BJ (cell line): ENCODE measurements at regions not wholly inside any gene's neighbourhood (a gene's known extent, or its start where the extent isn't known, plus 50 kb on each side); places are given as distances from the start of the nearest gene placed in this dataset.

Experiments used
- CTCF ChIA-PET: fragments of 350-600 bp; formaldehyde crosslinking; extraction: SDS; loops from one replicate; lab custom pipeline; 2021; ENCODE audit warnings: antibody characterized with exemption, inconsistent platforms; lab: Yijun Ruan, JAX
- POLR2A ChIA-PET: fragments of 300-600 bp; sonication (Branson Sonifier 250); formaldehyde crosslinking; extraction: SDS; loops from one replicate; lab custom pipeline; 2021; ENCODE audit warnings: antibody characterized with exemption; lab: Charles Lee
- DNase-seq: peaks from one replicate; pipeline ENCODE4 v3.0.0-alpha.2; 2011; ENCODE audit warnings: low read depth
- H3K27me3 ChIP-seq: 2 replicates; pipeline ENCODE4 v1.6.0; 2011; ENCODE audit warnings: low read length; ENCODE audit not compliant: control insufficient read depth, insufficient read depth
- H3K36me3 ChIP-seq: 2 replicates; pipeline ENCODE4 v1.5.1; 2011; ENCODE audit warnings: low read length; ENCODE audit not compliant: control insufficient read depth, insufficient read depth
- H3K4me3 ChIP-seq: 2 replicates; pipeline ENCODE4 v1.5.1; 2011; ENCODE audit warnings: low read depth, mild to moderate bottlenecking, control low read depth, low read length
- CTCF ChIP-seq: IDR thresholded peaks from 2 replicates; pipeline ENCODE4 v1.5.1; 2011; ENCODE audit warnings: low read depth, mild to moderate bottlenecking, control low read depth, inconsistent platforms, low read length, moderate library complexity; ENCODE audit not compliant: insufficient read depth

DNA sequence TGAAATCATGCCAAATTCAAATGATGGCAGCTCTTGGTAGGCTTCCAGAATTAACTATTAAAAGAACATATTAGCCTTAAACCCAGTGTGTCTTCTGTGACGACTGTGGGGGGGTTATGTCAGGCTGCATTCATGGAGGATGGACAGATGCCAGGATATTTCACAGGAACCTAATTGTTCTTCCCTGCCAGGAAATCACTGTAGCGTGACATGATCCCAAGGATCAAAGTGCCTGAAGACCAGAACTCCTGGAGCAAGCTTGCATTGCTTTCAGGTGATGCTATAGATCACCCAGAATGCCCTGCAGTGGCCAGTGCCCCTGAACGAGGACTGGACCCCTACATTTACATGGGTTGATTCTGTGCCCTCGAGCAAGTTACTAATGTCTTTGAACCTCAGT lies 1093.0 kb upstream of the TENM3 start:
- ChIA-PET CTCF (no interaction called here), POLR2A (no interaction called here)
- no peak for TF ChIP-seq CTCF
- no peak for DNase-seq
- Histone ChIP-seq H3K27me3 (no peaks in the 10 kb centered on the region), H3K4me3 (no peak overlapping the region), H3K36me3 (no peaks in the 10 kb centered on the region)

GRCh38 chr4:181151856-181152255 lies 1091.3 kb upstream of the TENM3 start:
- no peaks in the 10 kb centered on the region for H3K27me3 ChIP-seq
- ChIA-PET CTCF (no interaction called here), POLR2A (no interaction called here)
- H3K4me3 ChIP-seq, result no peak overlapping the region
- no peaks in the 10 kb centered on the region for H3K36me3 ChIP-seq
- DNase-seq, result no peak
- no peak for TF ChIP-seq CTCF

DNA sequence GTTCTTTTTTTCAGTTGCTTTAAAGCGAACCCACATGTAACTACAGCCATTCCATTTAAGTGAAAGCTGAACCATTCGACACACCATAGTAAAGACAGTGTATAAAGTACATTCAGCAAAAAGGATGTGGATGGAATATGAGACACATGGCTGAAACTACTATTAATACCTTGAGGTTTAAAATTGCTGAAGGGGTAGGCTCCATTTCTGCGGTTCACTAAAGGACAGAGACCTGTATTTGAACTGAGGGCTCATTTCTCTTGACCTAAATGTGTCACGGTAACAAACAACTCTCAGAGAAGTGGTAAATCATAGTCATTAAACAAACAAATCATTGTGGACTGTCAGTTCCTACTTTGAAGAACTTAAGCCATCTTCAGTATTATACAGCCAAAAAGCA lies 1085.6 kb upstream of the TENM3 start:
- no peak for TF ChIP-seq CTCF
- CTCF ChIA-PET, result no interaction called here
- Histone ChIP-seq H3K36me3 (no peaks in the 10 kb centered on the region), H3K27me3 (no peaks in the 10 kb centered on the region), H3K4me3 (no peak overlapping the region)
- POLR2A ChIA-PET, result no interaction called here
- no peak for DNase-seq

GRCh38 chr4:181158971-181159370 lies 1084.2 kb upstream of the TENM3 start:
- CTCF ChIA-PET, result no interaction called here
- POLR2A ChIA-PET, result no interaction called here
- DNase-seq, result no peak
- Histone ChIP-seq H3K4me3 (no peak overlapping the region), H3K27me3 (no peaks in the 10 kb centered on the region; the same call in 1 of the 2 replicates), H3K36me3 (no peaks in the 10 kb centered on the region)
- no peak for TF ChIP-seq CTCF

GRCh38 chr4:181161669-181162068 lies 1081.5 kb upstream of the TENM3 start:
- Histone ChIP-seq H3K4me3 (no peak overlapping the region), H3K36me3 (no peaks in the 10 kb centered on the region), H3K27me3 (no peaks in the 10 kb centered on the region; the same call in 1 of the 2 replicates)
- CTCF ChIA-PET, result no interaction called here
- POLR2A ChIA-PET, result no interaction called here
- DNase-seq, result no peak
- no peak for TF ChIP-seq CTCF
